ELF-1 (cell line): ENCODE measurements at regions not wholly inside any gene's neighbourhood (a gene's known extent, or its start where the extent isn't known, plus 50 kb on each side); places are given as distances from the start of the nearest gene placed in this dataset.

ENCODE experiments used
- DNase-seq: peaks from one replicate; pipeline ENCODE4 v3.0.0-alpha.2; 2016; ENCODE audit warnings: low read depth, low spot score

GRCh38 chr12:88416786-88417185 is 163.5 kb downstream of the KITLG start:
- no peak for DNase-seq

DNA sequence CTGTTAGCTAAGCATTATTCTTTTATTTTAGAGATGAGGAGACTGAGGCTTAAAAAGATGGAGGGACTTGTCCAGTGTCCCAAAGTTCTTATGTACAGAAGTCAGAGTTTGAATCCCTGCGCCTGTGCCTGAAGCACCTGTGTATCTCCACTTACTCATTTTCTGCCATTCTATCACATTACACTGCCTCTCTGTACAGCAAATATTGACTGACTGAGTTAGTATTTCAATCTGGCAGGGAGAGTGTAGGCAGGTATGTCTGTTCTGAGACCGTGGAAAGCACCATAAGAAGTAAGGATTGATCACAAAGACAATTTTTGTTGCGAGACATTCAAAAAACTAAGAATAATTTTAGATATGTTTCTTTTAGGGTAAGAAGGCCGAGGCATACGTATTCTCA is 162.7 kb downstream of the KITLG start:
- DNase-seq = no peak

- no peak for DNase-seq
Observed at GRCh38 chr12:88418856-88419497, 161.3 kb downstream of the KITLG start.

DNA sequence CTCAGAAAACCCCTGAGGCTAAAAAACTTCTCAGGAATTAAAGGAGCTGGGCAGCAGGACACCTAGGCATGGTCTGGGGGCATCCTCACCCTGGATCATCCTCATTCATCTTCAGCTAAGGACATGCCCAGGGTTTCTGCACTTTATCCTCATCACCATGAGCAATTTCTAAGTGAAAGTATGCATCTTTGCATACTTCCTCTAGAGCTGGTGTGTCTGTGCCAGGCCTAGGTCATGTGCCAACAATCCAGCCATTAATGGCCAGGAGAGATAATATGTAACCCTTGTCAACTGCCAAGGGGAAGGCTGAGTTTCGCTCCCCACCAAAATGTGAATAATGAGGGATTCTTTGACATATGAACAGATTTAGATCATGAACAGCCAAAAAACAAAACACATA is 160.5 kb downstream of the KITLG start:
- no peak for DNase-seq

DNA sequence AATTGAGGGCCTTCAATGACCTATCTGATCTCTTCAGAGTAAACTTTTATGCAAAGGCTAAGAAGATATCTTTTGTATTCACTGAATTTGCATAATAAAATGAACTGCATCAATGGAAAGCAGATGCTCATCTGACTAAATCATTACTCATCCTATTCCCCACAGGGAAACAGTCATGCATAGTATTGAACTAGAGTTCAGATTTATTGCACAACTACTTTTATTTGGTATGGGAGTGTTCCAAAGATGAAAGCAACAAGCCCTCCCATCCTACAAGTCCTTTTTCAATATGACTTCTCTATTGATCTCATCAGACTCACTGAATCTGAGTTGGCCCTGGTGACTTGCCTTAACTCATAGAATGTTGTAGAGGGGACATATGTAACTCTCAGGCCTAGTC is 159.8 kb downstream of the KITLG start:
- DNase-seq = no peak

- DNase-seq = no peak
Observed at GRCh38 chr12:88424791-88425730, 155.2 kb downstream of the KITLG start.

GRCh38 chr12:88428350-88428749 is 151.9 kb downstream of the KITLG start:
- DNase-seq = no peak

DNA sequence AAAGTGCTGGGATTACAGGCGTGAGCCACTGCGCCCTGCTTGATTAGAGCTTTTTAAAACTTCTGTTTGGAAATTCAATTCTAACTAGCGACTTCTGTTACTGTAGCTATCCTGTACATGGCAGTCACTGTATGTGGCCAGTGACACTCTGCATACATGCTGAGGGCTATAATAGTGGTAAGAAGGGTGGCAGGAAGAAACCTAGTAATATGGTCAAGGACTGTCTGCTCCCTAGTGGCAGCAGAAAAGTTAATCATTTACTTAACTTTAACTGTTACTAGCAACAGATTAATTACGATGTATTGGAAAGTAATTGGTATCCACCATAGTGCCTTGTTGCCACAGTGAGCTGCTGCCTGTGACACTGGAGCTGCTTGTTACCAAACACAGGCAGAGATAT is 149.0 kb downstream of the KITLG start:
- DNase-seq = no peak

GRCh38 chr12:88432531-88433490 is 147.5 kb downstream of the KITLG start:
- no peak for DNase-seq

- no peak for DNase-seq
Observed at GRCh38 chr12:88433997-88434703, 146.1 kb downstream of the KITLG start.

DNA sequence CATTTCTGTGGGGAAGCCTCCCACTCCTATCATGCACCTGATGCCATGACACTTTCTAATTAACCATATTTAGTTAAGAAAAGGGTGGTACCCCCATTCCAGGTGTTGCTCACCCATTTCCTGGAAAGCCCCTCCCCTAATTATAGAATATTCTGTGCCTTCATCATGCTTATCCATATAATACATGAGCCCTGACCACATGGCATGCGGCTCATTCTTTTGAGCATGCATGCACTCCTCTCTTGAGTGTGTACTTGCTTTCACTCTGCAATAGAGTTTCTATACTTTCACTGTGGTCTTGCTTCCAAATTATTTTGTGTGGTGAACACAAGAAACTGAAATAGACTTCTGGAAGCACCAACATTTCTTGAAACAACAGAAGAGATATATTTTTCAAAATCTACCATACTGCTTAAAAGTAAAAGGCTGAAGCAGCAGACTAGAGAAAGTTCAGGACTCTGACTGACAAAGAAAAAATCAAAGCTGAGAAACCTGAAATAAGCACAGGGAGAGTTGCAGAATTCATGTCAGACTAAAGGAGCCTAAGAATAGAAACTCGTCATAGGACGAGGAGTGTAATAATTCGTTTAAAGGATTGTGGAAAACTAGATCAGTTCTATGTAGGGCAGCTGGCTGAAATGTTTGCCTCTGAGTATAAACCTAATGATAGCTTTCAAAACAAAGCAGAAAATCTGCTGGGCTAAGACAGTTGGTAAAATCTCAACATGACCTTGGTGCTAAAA is 144.8 kb downstream of the KITLG start:
- DNase-seq = no peak

DNA sequence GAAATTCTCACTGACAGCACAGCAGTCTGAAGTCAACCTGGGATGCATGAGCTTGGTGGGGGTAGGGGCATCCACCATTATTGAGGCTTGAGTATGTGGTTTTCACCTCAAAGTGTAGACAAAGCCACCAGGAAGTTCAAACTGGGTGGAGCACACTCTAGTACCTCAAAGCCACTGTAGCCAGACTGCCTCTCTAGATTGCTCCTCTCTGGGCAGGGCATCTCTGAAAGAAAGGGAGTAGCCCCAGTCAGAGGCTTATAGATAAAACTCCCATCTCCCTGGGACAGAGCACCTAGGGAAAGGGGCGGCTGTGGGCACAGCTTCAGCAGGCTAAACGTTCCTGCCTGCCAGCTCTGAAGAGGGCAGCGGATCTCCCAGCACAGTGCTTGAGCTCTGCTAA is 143.0 kb downstream of the KITLG start:
- no peak for DNase-seq
